ENCODE measurements at regions not wholly inside any gene's neighbourhood (a gene's known extent, or its start where the extent isn't known, plus 50 kb on each side); places are given as distances from the start of the nearest gene placed in this dataset.

DNA sequence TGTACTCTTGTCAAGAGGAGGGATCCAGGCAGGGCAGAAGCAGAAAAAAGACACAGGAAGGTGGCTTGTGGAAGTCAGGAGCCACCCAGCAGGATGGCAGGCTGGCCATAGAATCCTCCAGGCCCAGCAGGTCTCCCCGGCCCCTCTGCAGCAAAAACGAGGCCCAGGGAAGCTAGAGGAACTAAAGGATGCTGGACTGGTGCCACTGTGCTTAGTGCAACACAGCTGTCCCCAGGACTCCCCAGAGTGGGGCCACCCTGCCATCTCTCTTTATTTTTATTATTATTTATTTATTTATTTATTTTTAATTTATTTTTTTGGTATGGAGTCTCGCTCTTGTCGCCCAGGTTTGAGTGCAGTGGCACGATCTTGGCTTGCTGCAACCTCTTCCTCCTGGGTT, 54.1 kb downstream of the PITPNM2 start:
- Histone ChIP-seq H3K4me1 (peaks cover 0 to 13% of the 10 kb centered on the region in 2 donors), H3K27me3 (no peaks in the 10 kb centered on the region), H3K4me3 (replicated peaks in 1 of 3) (no peak overlapping the region), H3K36me3 (no peaks in the 10 kb centered on the region), H3K27ac (no peak overlapping the region), H3K9me3 (no peaks in the 10 kb centered on the region)
- WGBS, 2 donors = 87 to 93% methylated on average over 5 of the region's 5 CpGs
- TF ChIP-seq, protein P1, sequence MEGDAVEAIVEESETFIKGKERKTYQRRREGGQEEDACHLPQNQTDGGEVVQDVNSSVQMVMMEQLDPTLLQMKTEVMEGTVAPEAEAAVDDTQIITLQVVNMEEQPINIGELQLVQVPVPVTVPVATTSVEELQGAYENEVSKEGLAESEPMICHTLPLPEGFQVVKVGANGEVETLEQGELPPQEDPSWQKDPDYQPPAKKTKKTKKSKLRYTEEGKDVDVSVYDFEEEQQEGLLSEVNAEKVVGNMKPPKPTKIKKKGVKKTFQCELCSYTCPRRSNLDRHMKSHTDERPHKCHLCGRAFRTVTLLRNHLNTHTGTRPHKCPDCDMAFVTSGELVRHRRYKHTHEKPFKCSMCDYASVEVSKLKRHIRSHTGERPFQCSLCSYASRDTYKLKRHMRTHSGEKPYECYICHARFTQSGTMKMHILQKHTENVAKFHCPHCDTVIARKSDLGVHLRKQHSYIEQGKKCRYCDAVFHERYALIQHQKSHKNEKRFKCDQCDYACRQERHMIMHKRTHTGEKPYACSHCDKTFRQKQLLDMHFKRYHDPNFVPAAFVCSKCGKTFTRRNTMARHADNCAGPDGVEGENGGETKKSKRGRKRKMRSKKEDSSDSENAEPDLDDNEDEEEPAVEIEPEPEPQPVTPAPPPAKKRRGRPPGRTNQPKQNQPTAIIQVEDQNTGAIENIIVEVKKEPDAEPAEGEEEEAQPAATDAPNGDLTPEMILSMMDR (IDR thresholded peaks at IDR 0.05) = no peak
- intact Hi-C loops (cut with DNase I) = no loop called here
- DNase-seq = no peak

DNA sequence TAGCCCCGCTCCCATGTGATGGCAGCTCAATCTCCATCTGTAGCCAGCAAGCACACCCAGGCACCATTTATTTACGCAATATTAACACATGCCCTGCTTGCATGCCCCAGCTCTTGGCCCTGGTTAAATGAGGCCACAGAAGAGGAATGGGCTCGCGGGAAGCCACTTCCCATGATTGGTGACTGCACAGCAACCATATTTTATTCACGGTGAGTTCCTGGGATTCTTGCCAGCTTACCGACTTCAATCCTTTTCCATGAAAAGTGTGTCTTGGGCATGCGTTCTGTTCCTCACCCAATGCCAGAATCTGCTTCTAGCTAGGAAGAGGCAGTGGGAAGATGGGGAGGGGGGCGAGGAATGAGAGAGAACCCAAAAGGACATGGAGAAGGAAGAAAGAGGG, 54.7 kb downstream of the PITPNM2 start:
- TF ChIP-seq POLR2A (IDR thresholded peaks at IDR 0.05) = no peak
- TF ChIP-seq, protein P1 (IDR thresholded peaks at IDR 0.05) = no peak
- Histone ChIP-seq H3K4me1 (peaks cover 0 to 13% of the 10 kb centered on the region in 2 donors), H3K9me3 (no peaks in the 10 kb centered on the region), H3K36me3 (no peaks in the 10 kb centered on the region), H3K27ac (no peak overlapping the region), H3K27me3 (no peaks in the 10 kb centered on the region), H3K4me3 (replicated peaks in 1 of 3) (no peak overlapping the region)
- 84 to 85% methylated on average over 8 of the region's 8 CpGs for WGBS, 2 donors
- no peak for DNase-seq
- intact Hi-C loops (cut with DNase I) = no loop called here

DNA sequence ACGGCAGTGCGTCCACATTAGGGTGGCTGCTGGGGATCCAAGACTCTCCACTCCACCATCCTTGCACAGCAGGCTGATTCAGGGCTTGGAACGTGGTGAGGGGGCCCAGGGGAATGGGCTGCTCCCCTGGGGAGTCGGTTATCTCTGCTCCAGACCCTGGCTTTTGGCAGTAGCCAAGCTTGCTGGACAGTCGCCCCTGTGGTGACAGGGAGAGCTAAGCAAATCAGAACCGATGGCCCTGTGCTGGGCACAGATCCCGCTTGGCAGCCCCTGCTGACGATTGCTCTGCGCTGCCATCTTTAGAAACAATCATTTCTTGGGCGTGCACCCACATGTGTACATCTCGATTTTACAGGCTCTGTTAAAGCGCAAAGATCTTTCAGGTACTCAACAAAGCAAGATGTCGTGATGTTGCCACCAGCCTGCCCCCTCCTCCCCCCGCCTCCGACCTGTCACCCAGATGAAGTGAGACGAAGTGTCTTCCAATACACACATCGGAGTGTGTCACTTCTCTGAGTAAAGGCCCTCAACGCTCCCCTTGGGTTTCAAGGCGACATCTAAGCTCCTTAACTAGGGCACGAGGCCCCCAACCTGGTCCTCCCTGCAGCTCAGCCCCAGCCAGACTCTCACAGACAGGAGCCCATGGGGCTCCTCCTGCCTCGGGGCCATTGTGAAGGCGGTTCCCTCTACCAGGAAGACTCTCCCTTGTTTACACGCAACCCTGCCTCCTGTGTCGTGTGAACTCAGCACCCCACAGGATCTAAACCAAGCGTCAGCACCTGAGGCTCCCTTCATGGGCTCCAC, 55.6 kb downstream of the PITPNM2 start:
- no peak overlapping the region for H3K27ac ChIP-seq
- H3K27me3 ChIP-seq = no peaks in the 10 kb centered on the region
- H3K36me3 ChIP-seq = no peaks in the 10 kb centered on the region
- WGBS, 2 donors = 86 to 89% methylated on average over 24 of the region's 25 CpGs
- TF ChIP-seq, protein P1 (IDR thresholded peaks at IDR 0.05) = no peak
- no peak for TF ChIP-seq POLR2A (IDR thresholded peaks at IDR 0.05)
- DNase-seq = no peak
- no peak overlapping the region for H3K4me3 ChIP-seq (replicated peaks in 1 of 3)
- no peaks in the 10 kb centered on the region for H3K9me3 ChIP-seq
- H3K4me1 ChIP-seq = peaks cover 0 to 13% of the 10 kb centered on the region in 2 donors
- intact Hi-C loops (cut with DNase I) = no loop called here

DNA sequence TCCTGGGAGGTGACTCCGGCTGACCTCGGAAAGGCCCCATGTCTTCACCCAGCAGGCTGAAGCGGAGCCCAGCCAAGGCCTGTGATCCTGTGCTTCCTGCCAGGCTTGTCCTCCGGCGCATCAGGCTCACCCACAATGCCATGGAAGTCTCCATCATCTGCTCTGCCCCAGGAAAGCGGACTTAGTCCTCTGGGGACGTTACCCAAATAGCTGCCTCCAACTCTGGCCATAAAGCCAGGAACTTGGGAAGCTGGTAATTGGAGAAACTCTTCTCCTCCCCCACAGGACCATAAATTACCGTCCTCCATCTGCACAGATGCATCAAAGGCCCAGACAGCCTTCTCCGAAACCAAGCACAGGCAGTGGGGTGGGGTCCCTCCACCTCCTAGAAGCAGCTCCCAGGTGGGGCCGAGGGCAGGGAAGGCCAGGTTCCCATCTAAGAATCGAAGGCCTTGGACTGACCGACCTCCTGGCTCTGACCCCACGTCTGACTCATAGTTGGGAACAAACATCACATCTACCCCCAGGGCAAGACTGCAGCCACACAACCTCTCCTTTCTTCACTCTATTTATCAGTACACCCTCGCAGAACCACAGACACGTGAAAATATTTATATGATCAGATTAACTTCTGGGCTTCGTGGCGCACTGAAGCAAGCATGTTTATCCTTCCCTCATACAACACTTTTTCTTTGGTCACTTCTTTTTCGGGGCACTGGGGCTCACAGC, 56.4 kb downstream of the PITPNM2 start:
- H3K27me3 ChIP-seq = no peaks in the 10 kb centered on the region
- no peak for DNase-seq
- H3K4me1 ChIP-seq = peaks cover 0 to 11% of the 10 kb centered on the region in 2 donors
- TF ChIP-seq POLR2A (IDR thresholded peaks at IDR 0.05) = no peak
- TF ChIP-seq, protein P1 (IDR thresholded peaks at IDR 0.05) = no peak
- peak overlapping the region in 1 of 3 donors; percentile 10 for H3K27ac ChIP-seq
- no peaks in the 10 kb centered on the region for H3K9me3 ChIP-seq
- H3K4me3 ChIP-seq (replicated peaks in 1 of 3) = no peak overlapping the region
- WGBS, 2 donors = 77 to 78% methylated on average over 10 to 17 of the region's 18 CpGs
- intact Hi-C loops (cut with DNase I) = no loop called here
- no peaks in the 10 kb centered on the region for H3K36me3 ChIP-seq

DNA sequence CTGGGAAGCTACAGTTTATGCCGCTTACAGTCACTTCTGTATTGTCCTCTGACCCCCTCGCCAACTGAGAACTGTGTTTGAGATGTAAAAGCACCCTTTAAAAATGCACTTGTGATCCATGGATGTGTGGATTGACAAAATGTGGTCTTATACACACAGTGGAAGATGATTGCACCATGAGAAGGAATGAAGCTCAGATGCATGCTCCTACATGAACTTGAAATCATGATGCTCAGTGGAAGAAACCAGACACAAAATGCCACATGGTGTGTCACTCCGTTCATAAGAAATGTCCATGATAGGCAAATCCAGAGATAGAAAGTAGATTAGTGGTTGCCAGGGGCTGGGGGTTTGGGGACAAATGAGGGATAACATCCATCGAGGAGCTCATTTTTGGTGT, 58.0 kb downstream of the PITPNM2 start:
- Histone ChIP-seq H3K9me3 (no peaks in the 10 kb centered on the region), H3K4me1 (peaks cover 0 to 8% of the 10 kb centered on the region in 2 donors), H3K4me3 (replicated peaks in 1 of 3) (no peak overlapping the region), H3K36me3 (no peaks in the 10 kb centered on the region), H3K27me3 (no peaks in the 10 kb centered on the region), H3K27ac (no peak overlapping the region)
- intact Hi-C loops (cut with DNase I) = no loop called here
- WGBS, 2 donors = 94 to 98% methylated on average over 4 of the region's 4 CpGs
- no peak for DNase-seq
- TF ChIP-seq, protein P1 (IDR thresholded peaks at IDR 0.05) = no peak
- TF ChIP-seq POLR2A (IDR thresholded peaks at IDR 0.05) = no peak
